ENCODE measurements at regions not wholly inside any gene's neighbourhood (a gene's known extent, or its start where the extent isn't known, plus 50 kb on each side); places are given as distances from the start of the nearest gene placed in this dataset.
"Not testable (repeated sequence)": the region's sequence is repeated elsewhere in the genome, so short reads cannot be mapped to it uniquely, and the experiment has no call there.

DNA sequence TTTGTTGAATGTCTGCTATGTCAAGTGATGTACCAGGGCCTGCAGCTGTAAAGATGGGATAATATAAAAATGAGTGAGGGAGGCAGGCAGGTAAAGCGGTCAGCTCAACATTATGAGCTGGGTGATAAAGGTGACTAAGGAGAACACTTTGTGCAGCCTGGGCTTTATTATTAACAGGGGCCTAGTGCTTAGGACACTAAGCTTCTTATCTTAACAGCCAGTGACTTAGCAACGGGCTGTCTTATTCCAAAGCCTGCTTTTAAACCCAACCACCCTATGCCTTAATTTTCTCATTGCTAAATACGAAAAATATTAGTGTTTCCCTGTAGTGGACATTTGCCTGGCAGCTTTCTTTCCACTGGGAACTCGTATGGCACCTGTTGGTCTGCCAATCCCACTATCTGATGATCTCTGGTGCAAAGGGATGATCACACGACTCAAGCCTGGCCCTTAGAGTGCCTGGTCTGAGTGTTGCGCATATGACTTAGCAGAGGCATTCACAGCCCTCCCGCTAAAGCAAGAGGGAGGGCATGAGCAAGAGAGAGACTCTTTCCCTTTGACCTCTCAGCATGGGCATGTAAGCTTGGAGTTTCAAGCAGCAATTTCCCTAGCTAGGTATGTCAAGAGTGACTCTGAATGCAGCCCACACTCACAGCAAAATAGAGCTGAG lies 98.6 kb upstream of the PAPPA2 start:
- Histone ChIP-seq H3K36me3 (no peaks in the 10 kb centered on the region), H3K27me3 (no peaks in the 10 kb centered on the region), H3K9me3 (no peaks in the 10 kb centered on the region), H3K4me3 (no peak overlapping the region), H3K4me1 (no peaks in the 10 kb centered on the region), H3K27ac (no peak overlapping the region)
- TF ChIP-seq, protein P1, sequence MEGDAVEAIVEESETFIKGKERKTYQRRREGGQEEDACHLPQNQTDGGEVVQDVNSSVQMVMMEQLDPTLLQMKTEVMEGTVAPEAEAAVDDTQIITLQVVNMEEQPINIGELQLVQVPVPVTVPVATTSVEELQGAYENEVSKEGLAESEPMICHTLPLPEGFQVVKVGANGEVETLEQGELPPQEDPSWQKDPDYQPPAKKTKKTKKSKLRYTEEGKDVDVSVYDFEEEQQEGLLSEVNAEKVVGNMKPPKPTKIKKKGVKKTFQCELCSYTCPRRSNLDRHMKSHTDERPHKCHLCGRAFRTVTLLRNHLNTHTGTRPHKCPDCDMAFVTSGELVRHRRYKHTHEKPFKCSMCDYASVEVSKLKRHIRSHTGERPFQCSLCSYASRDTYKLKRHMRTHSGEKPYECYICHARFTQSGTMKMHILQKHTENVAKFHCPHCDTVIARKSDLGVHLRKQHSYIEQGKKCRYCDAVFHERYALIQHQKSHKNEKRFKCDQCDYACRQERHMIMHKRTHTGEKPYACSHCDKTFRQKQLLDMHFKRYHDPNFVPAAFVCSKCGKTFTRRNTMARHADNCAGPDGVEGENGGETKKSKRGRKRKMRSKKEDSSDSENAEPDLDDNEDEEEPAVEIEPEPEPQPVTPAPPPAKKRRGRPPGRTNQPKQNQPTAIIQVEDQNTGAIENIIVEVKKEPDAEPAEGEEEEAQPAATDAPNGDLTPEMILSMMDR (IDR thresholded peaks at IDR 0.05): no peak
- intact Hi-C loops (cut with DNase I): no loop called here
- no peak for DNase-seq (ENCODE audit: low spot score in 2 of 2)

DNA sequence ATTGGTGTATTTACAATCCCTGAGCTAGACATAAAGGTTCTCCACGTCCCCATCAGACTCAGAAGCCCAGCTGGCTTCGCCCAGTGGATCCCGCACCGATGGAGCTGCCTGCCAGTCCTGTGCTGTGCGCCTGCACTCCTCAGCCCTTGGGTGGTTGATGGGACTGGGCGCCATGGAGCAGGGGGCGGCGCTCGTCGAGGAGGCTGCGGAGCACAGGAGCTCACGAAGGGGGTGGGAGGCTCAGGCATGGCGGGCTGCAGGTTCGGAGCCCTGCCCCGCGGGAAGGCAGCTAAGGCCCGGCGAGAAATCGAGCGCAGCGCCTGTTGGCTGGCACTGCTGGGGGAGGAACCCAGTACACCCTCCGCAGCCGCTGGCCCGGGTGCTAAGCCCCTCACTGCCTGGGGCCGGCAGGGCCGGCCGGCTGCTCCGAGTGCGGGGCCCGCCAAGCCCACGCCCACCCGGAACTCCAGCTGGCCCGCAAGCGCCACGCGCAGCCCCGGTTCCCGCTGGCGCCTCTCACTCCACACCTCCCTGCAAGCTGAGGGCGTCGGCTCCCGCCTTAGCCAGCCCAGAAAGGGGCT lies 113.8 kb upstream of the PAPPA2 start:
- H3K36me3 ChIP-seq; intact Hi-C loops (cut with DNase I); H3K4me1 ChIP-seq; H3K4me3 ChIP-seq; H3K27ac ChIP-seq; H3K27me3 ChIP-seq; DNase-seq (ENCODE audit: low spot score in 2 of 2): not testable (repeated sequence)
- peaks cover 0 to 11% of the 10 kb centered on the region in 2 donors for H3K9me3 ChIP-seq

DNA sequence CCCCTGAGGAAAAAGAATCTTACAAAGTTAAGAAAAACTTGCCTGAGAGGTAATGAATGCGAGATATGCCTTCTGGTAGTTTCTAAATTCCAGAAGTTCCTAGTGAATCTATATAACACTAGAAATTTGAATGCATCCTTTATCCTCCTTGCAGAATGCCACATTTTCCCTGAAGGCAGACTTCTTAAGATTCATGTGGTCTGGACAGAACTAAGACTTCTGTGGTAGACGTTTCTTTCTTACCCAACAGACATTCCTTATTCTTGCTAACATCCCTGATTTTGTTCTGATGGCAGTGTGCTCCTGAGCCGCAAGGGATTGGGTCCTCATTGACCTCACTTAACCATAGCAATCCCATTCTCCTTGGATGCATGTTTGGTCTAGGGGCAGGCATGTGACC lies 121.3 kb upstream of the PAPPA2 start:
- Histone ChIP-seq H3K9me3 (peaks cover 0 to 11% of the 10 kb centered on the region in 2 donors), H3K4me3 (no peak overlapping the region), H3K27ac (no peak overlapping the region), H3K4me1 (no peaks in the 10 kb centered on the region), H3K27me3 (no peaks in the 10 kb centered on the region), H3K36me3 (no peaks in the 10 kb centered on the region)
- intact Hi-C loops (cut with DNase I): no loop called here
- TF ChIP-seq, protein P1 (IDR thresholded peaks at IDR 0.05): no peak
- no peak for DNase-seq (ENCODE audit: low spot score in 2 of 2)

DNA sequence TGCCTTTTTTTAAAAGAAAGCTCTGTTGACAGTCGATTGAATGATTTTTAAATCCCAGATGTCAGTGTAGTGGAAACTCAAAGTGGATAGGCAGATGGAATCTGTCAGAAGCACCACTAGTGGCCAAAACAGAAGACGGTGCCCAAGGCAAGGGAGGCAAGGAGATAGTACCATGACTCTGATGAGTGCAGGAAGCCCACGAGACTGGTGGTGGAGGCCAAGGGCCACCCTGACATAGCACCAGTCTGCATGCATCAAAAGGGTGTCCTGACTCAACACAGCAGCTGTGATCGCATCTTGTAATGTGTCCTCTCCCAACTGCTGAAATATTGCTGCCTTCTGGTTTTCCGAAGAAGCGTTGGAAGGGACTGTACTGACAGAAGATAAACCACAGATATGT lies 124.1 kb upstream of the PAPPA2 start:
- TF ChIP-seq, protein P1 (IDR thresholded peaks at IDR 0.05): no peak
- no peak overlapping the region for H3K27ac ChIP-seq
- intact Hi-C loops (cut with DNase I): no loop called here
- no peak overlapping the region for H3K4me3 ChIP-seq
- H3K36me3 ChIP-seq: no peaks in the 10 kb centered on the region
- H3K4me1 ChIP-seq: no peaks in the 10 kb centered on the region
- no peaks in the 10 kb centered on the region for H3K27me3 ChIP-seq
- no peak for DNase-seq (ENCODE audit: low spot score in 2 of 2)
- H3K9me3 ChIP-seq: no peaks in the 10 kb centered on the region

DNA sequence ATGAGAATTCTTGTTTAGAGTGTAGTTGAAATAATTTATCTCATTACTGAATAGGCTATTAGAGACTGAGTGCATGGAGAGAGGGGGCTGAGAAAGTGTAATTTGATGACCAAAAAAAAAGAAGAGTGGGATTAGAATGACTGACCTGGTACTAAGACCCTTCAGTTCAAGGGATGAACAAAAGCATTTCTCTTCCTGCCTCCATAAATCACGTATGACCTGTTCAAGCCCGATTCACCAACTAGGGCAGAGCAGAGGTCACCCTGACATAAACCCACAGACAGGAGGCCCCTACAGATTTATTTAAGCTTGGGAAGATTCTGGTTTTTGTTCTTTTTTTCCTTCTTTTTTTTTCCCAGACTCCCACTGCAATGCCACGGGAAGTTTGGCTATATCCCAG lies 123.7 kb upstream of the COP1 start:
- Histone ChIP-seq H3K27ac (no peak overlapping the region), H3K4me1 (no peaks in the 10 kb centered on the region), H3K36me3 (no peaks in the 10 kb centered on the region), H3K27me3 (no peaks in the 10 kb centered on the region), H3K4me3 (no peak overlapping the region), H3K9me3 (no peaks in the 10 kb centered on the region)
- DNase-seq (ENCODE audit: low spot score in 2 of 2): no peak
- TF ChIP-seq, protein P1 (IDR thresholded peaks at IDR 0.05): no peak
- intact Hi-C loops (cut with DNase I): no loop called here

DNA sequence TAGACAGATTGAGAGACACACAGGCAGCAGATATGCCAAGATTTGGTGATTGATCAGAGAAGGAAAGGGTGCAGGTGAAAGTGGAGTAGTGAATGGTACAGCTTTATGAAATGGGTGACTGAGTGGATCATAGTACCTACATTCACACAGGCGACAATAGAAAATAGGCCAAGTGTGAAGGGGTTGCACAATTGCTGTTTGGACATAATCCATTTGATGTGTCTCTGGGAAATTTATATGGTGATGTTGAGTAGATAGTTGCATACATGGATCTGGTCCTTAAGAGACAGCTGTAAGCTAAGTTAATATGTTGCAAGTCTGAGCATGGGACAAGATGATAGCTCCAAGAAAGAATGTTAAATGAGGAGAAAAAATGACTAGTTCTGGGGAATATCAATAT lies 118.6 kb upstream of the COP1 start:
- no peak overlapping the region for H3K27ac ChIP-seq
- H3K27me3 ChIP-seq: no peaks in the 10 kb centered on the region
- H3K36me3 ChIP-seq: no peaks in the 10 kb centered on the region
- no peaks in the 10 kb centered on the region for H3K4me1 ChIP-seq
- no peak overlapping the region for H3K4me3 ChIP-seq
- intact Hi-C loops (cut with DNase I): no loop called here
- DNase-seq (ENCODE audit: low spot score in 2 of 2): no peak
- TF ChIP-seq, protein P1 (IDR thresholded peaks at IDR 0.05): no peak
- no peaks in the 10 kb centered on the region for H3K9me3 ChIP-seq

Measured in ascending aorta (tissue), 2 donors.